ENCODE measurements at regions not wholly inside any gene's neighbourhood (a gene's known extent, or its start where the extent isn't known, plus 50 kb on each side); places are given as distances from the start of the nearest gene placed in this dataset.

DNA sequence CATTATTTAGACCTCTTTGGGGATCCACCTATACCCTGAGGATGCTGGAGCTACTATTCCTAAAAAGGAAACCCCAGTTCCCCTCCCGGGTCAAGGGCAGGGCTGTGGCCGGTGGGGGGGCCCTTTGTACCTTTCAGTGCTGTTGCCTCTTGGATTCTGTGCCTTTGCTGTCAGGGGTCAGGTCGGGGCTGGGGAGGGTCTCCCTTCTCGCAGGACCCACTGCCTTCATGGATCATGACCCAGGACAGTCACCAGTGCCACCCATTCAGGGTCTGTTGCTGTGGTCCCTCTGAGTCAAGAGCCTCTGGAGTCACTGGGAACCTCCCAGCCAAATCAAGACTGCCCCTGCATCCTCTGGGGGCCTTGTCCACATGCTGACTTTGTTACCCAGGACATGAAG, 78.1 kb upstream of the CCND1 start:
- Histone ChIP-seq H3K4me3 (no peak overlapping the region), H3K27ac (no peak overlapping the region)
- DNase-seq (ENCODE audit: low spot score) = peak; percentile 50
- TF ChIP-seq, protein P1, sequence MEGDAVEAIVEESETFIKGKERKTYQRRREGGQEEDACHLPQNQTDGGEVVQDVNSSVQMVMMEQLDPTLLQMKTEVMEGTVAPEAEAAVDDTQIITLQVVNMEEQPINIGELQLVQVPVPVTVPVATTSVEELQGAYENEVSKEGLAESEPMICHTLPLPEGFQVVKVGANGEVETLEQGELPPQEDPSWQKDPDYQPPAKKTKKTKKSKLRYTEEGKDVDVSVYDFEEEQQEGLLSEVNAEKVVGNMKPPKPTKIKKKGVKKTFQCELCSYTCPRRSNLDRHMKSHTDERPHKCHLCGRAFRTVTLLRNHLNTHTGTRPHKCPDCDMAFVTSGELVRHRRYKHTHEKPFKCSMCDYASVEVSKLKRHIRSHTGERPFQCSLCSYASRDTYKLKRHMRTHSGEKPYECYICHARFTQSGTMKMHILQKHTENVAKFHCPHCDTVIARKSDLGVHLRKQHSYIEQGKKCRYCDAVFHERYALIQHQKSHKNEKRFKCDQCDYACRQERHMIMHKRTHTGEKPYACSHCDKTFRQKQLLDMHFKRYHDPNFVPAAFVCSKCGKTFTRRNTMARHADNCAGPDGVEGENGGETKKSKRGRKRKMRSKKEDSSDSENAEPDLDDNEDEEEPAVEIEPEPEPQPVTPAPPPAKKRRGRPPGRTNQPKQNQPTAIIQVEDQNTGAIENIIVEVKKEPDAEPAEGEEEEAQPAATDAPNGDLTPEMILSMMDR (IDR thresholded peaks at IDR 0.05) = no peak

DNA sequence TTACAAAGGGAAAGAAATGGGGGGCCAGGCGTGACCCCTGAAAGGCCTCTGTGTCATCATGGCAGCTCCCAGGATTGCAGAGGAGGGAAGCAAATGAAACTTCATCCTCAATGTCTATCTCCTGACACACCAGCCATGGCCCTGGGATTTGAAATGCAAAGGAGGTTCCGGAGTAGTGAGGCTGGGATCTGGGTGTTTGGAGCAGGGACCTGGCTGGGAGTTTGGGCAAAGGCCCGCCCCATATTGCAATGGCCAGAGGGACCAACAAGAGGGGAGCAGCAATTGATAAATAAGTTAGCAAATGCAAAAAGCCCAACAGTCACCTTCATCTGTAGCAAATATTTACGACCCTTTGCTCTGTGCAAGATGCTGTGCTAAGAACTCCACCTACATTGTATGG, 77.7 kb upstream of the CCND1 start:
- TF ChIP-seq, protein P1 (IDR thresholded peaks at IDR 0.05) = no peak
- peak; percentile 22 for DNase-seq (ENCODE audit: low spot score)
- H3K27ac ChIP-seq = no peak overlapping the region
- H3K4me3 ChIP-seq = no peak overlapping the region

- Histone ChIP-seq H3K27ac (no peak overlapping the region), H3K4me3 (no peak overlapping the region)
- peak; percentile 22 for DNase-seq (ENCODE audit: low spot score)
- TF ChIP-seq, protein P1 (IDR thresholded peaks at IDR 0.05) = no peak
These were observed 76.8 kb upstream of the CCND1 start for GRCh38 chr11:69563946-69564775.

- Histone ChIP-seq H3K27ac (no peak overlapping the region), H3K4me3 (no peak overlapping the region)
- TF ChIP-seq, protein P1 (IDR thresholded peaks at IDR 0.05) = no peak
- peak; percentile 1 for DNase-seq (ENCODE audit: low spot score)
These were observed 75.0 kb upstream of the CCND1 start for GRCh38 chr11:69566001-69566400.

GRCh38 chr11:69567951-69568808, 72.8 kb upstream of the CCND1 start:
- Histone ChIP-seq H3K4me3 (no peak overlapping the region), H3K27ac (no peak overlapping the region)
- DNase-seq (ENCODE audit: low spot score) = peak; percentile 55
- TF ChIP-seq, protein P1 (IDR thresholded peaks at IDR 0.05) = no peak

DNA sequence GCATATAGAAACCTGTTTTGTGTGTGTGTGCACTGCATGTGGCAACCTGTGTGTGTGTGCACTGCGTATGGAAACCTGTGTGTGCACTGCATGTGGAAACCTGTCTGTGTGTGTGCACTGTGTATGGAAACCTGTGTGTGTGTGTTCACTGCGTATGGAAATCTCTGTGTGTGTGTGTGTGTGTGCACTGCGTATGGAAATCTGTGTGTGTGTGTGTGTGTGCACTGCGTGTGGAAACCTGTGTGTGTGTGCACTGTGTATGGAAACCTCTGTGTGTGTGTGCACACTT, 72.2 kb upstream of the CCND1 start:
- no peak overlapping the region for H3K27ac ChIP-seq
- TF ChIP-seq, protein P1 (IDR thresholded peaks at IDR 0.05) = no peak
- no peak overlapping the region for H3K4me3 ChIP-seq
- DNase-seq (ENCODE audit: low spot score) = peak; percentile 7

Data from coronary artery (tissue), 2 donors.